ENCODE measurements at regions not wholly inside any gene's neighbourhood (a gene's known extent, or its start where the extent isn't known, plus 50 kb on each side); places are given as distances from the start of the nearest gene placed in this dataset.

GRCh38 chr4:181870326-181870725 lies 372.9 kb upstream of the TENM3 start:
- Histone ChIP-seq H3K27ac (ENCODE audit: extremely low read length, insufficient read depth, low read length) (no peak overlapping the region), H3K4me2 (ENCODE audit: low read depth, low read length) (no peak overlapping the region), H3K27me3 (ENCODE audit: control insufficient read depth in 1 of 2, insufficient read depth in 2 of 2, low read length in 2 of 2) (no peaks in the 10 kb centered on the region), H3K36me3 (replicated peaks in 1 of 2; ENCODE audit: control insufficient read depth in 1 of 2, insufficient read depth in 2 of 2, low read length in 2 of 2) (no peaks in the 10 kb centered on the region), H3K4me3 (replicated peaks in 1 of 3; ENCODE audit: insufficient read depth in 1 of 3, low read depth in 2 of 3, low read length in 3 of 3) (no peak overlapping the region), H2AFZ (ENCODE audit: low read length) (no peak overlapping the region), H3K79me2 (ENCODE audit: insufficient read depth, low read length) (no peaks in the 10 kb centered on the region), H3K9me3 (ENCODE audit: low read length) (no peaks in the 10 kb centered on the region), H4K20me1 (ENCODE audit: insufficient read depth, low read length) (no peaks in the 10 kb centered on the region), H3K4me1 (ENCODE audit: insufficient read depth, low read length) (no peaks in the 10 kb centered on the region), H3K9ac (ENCODE audit: insufficient read depth, low read depth, low read length) (no peak overlapping the region)
- intact Hi-C loops (cut with micrococcal nuclease; ENCODE audit: unreplicated experiment) (no loop called here), in situ Hi-C loops (cut with HindIII; ENCODE audit: extremely low pct_ligation_motif_present, low pct_unique_long_range_greater_than_20kb) (no loop called here)
- no peak for ATAC-seq
- no TSS peak for BruUV-seq (replicated peaks)
- no peak for FAIRE-seq
- DNase-seq (ENCODE audit: low spot score), result no peak
- CTCF ChIA-PET (ENCODE audit: low intra/inter-chr PET ratio, low total read pairs), result no interaction called here
- no peak for TF ChIP-seq ZNF3 (CRISPR knock-in tag; IDR thresholded peaks at IDR 0.05)
- POLR2A ChIA-PET, result no interaction called here
- 0% methylated on average over 1 of the region's 1 CpG for WGBS (ENCODE audit: low lambda C conversion rate)

GRCh38 chr4:181874602-181875001 lies 368.6 kb upstream of the TENM3 start:
- ChIA-PET POLR2A (no interaction called here), CTCF (ENCODE audit: low intra/inter-chr PET ratio, low total read pairs) (no interaction called here)
- no peaks in the 10 kb centered on the region for H4K20me1 ChIP-seq (ENCODE audit: insufficient read depth, low read length)
- H3K4me1 ChIP-seq (ENCODE audit: insufficient read depth, low read length), result no peaks in the 10 kb centered on the region
- H3K27ac ChIP-seq (ENCODE audit: extremely low read length, insufficient read depth, low read length), result no peak overlapping the region
- intact Hi-C loops (cut with micrococcal nuclease; ENCODE audit: unreplicated experiment), result no loop called here
- H3K9me3 ChIP-seq (ENCODE audit: low read length), result no peaks in the 10 kb centered on the region
- no peak for DNase-seq (ENCODE audit: low spot score)
- no peak for TF ChIP-seq ZNF691 (CRISPR knock-in tag; IDR thresholded peaks at IDR 0.05; ENCODE audit: borderline replicate concordance, low read depth)
- H3K4me2 ChIP-seq (ENCODE audit: low read depth, low read length), result no peak overlapping the region
- no peak overlapping the region for H2AFZ ChIP-seq (ENCODE audit: low read length)
- no TSS peak for BruUV-seq (replicated peaks)
- FAIRE-seq, result no peak
- in situ Hi-C loops (cut with HindIII; ENCODE audit: extremely low pct_ligation_motif_present, low pct_unique_long_range_greater_than_20kb), result no loop called here
- ATAC-seq, result no peak
- H3K9ac ChIP-seq (ENCODE audit: insufficient read depth, low read depth, low read length), result no peak overlapping the region
- 16% methylated on average over 5 of the region's 5 CpGs for WGBS (ENCODE audit: low lambda C conversion rate)
- no peaks in the 10 kb centered on the region for H3K36me3 ChIP-seq (replicated peaks in 1 of 2; ENCODE audit: control insufficient read depth in 1 of 2, insufficient read depth in 2 of 2, low read length in 2 of 2)
- H3K27me3 ChIP-seq (ENCODE audit: control insufficient read depth in 1 of 2, insufficient read depth in 2 of 2, low read length in 2 of 2), result no peaks in the 10 kb centered on the region
- no peaks in the 10 kb centered on the region for H3K79me2 ChIP-seq (ENCODE audit: insufficient read depth, low read length)
- no peak overlapping the region for H3K4me3 ChIP-seq (replicated peaks in 1 of 3; ENCODE audit: insufficient read depth in 1 of 3, low read depth in 2 of 3, low read length in 3 of 3)

Data from HepG2 (cell line).